Upper lobe of left lung (tissue), 4 donors: ENCODE measurements at regions not wholly inside any gene's neighbourhood (a gene's known extent, or its start where the extent isn't known, plus 50 kb on each side); places are given as distances from the start of the nearest gene placed in this dataset.

Source experiments
- POLR2A ChIP-seq, 4 donors: fragments of 450-650 bp; IDR thresholded peaks; one replicate each; pipeline ENCODE4 v1.5.1; 2016 to 2017; ENCODE audit warnings: antibody characterized with exemption in 4 of 4, mild to moderate bottlenecking in 2 of 4
- TF ChIP-seq, protein P1 (sequence below), 6 experiments: fragments of 450-650 bp in 4 of 6; fragments of 200-600 bp in 2 of 6; sonication (generic) in 2 of 6; IDR thresholded peaks; one replicate each; pipeline ENCODE4 v1.5.1; 2016 to 2019; ENCODE audit warnings: antibody characterized with exemption in 6 of 6

DNA sequence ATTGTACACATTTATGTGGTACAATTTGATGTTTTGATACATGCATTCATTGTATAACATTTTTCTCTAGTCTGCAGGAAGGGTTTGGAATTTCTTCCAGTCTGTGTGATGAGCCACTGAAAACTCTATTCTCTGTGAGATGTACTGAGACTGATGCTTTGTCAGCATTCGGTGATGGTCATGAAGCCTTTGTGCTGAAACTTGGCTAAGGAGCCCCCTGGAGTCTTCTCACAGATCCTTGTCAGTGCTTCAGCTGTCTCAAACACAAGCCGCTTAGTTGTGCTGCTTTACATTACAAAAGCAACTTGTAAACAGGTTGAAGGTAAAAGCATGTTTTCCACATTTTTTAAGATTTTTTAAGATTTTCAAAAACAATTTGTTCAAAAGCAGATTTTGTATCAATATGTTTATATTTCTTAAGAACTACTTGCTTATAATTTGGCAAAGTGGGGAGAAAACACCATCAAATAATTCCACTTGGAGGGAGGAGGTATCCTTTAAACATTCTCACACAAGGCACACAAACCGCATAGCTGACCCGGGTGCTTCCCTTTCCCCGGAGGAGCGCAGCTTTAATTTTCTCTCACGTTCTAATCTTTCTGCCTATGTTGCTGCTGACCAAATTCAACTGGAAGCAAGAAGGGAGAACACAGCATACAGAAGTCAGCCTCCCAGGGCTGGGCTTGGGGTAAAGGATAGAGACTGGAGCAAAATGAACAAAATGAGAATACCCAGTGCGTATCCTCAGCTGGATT, 249.8 kb upstream of the VSTM2A start:
- TF ChIP-seq POLR2A (IDR thresholded peaks at IDR 0.05), result no peak
- TF ChIP-seq, protein P1, sequence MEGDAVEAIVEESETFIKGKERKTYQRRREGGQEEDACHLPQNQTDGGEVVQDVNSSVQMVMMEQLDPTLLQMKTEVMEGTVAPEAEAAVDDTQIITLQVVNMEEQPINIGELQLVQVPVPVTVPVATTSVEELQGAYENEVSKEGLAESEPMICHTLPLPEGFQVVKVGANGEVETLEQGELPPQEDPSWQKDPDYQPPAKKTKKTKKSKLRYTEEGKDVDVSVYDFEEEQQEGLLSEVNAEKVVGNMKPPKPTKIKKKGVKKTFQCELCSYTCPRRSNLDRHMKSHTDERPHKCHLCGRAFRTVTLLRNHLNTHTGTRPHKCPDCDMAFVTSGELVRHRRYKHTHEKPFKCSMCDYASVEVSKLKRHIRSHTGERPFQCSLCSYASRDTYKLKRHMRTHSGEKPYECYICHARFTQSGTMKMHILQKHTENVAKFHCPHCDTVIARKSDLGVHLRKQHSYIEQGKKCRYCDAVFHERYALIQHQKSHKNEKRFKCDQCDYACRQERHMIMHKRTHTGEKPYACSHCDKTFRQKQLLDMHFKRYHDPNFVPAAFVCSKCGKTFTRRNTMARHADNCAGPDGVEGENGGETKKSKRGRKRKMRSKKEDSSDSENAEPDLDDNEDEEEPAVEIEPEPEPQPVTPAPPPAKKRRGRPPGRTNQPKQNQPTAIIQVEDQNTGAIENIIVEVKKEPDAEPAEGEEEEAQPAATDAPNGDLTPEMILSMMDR (IDR thresholded peaks at IDR 0.05), result no peak
